ENCODE measurements at regions not wholly inside any gene's neighbourhood (a gene's known extent, or its start where the extent isn't known, plus 50 kb on each side); places are given as distances from the start of the nearest gene placed in this dataset.

GRCh38 chr6:119636060-119636459 is 286.5 kb upstream of the MAN1A1 start:
- peaks cover 7% of the 10 kb centered on the region; the same call in 1 of the 2 replicates for H3K9me3 Mint-ChIP-seq
- no peak overlapping the region for H3K4me3 Mint-ChIP-seq
- POLR2A ChIA-PET = no interaction called here
- H3K36me3 Mint-ChIP-seq = no peaks in the 10 kb centered on the region
- H3K27ac Mint-ChIP-seq = no peak overlapping the region
- TF ChIP-seq ZNF532 (CRISPR knock-in tag; IDR thresholded peaks at IDR 0.05; ENCODE audit: borderline replicate concordance) (no peak), SMAD3 (CRISPR knock-in tag; IDR thresholded peaks at IDR 0.05; ENCODE audit: borderline replicate concordance) (no peak), ZNF671 (CRISPR knock-in tag; IDR thresholded peaks at IDR 0.05) (no peak), TP53 (CRISPR knock-in tag; IDR thresholded peaks at IDR 0.05) (no peak), CDX4 (CRISPR knock-in tag; IDR thresholded peaks at IDR 0.05; ENCODE audit: borderline replicate concordance) (no peak), CREB1 (CRISPR knock-in tag; IDR thresholded peaks at IDR 0.05) (no peak), SP1 (CRISPR knock-in tag; conservative IDR thresholded peaks at IDR 0.05) (no peak), SMAD4 (CRISPR knock-in tag; IDR thresholded peaks at IDR 0.05) (no peak), NR1H2 (CRISPR knock-in tag; IDR thresholded peaks at IDR 0.05) (no peak), ATF1 (CRISPR knock-in tag; IDR thresholded peaks at IDR 0.05) (no peak), FOXK1 (CRISPR knock-in tag; IDR thresholded peaks at IDR 0.05) (no peak)
- TF ChIP-seq, protein P1, sequence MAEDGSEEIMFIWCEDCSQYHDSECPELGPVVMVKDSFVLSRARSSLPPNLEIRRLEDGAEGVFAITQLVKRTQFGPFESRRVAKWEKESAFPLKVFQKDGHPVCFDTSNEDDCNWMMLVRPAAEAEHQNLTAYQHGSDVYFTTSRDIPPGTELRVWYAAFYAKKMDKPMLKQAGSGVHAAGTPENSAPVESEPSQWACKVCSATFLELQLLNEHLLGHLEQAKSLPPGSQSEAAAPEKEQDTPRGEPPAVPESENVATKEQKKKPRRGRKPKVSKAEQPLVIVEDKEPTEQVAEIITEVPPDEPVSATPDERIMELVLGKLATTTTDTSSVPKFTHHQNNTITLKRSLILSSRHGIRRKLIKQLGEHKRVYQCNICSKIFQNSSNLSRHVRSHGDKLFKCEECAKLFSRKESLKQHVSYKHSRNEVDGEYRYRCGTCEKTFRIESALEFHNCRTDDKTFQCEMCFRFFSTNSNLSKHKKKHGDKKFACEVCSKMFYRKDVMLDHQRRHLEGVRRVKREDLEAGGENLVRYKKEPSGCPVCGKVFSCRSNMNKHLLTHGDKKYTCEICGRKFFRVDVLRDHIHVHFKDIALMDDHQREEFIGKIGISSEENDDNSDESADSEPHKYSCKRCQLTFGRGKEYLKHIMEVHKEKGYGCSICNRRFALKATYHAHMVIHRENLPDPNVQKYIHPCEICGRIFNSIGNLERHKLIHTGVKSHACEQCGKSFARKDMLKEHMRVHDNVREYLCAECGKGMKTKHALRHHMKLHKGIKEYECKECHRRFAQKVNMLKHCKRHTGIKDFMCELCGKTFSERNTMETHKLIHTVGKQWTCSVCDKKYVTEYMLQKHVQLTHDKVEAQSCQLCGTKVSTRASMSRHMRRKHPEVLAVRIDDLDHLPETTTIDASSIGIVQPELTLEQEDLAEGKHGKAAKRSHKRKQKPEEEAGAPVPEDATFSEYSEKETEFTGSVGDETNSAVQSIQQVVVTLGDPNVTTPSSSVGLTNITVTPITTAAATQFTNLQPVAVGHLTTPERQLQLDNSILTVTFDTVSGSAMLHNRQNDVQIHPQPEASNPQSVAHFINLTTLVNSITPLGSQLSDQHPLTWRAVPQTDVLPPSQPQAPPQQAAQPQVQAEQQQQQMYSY (CRISPR knock-in tag; IDR thresholded peaks at IDR 0.05) = no peak
- TF ChIP-seq, protein P2, sequence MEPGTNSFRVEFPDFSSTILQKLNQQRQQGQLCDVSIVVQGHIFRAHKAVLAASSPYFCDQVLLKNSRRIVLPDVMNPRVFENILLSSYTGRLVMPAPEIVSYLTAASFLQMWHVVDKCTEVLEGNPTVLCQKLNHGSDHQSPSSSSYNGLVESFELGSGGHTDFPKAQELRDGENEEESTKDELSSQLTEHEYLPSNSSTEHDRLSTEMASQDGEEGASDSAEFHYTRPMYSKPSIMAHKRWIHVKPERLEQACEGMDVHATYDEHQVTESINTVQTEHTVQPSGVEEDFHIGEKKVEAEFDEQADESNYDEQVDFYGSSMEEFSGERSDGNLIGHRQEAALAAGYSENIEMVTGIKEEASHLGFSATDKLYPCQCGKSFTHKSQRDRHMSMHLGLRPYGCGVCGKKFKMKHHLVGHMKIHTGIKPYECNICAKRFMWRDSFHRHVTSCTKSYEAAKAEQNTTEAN (CRISPR knock-in tag; IDR thresholded peaks at IDR 0.05) = no peak
- DNase-seq (ENCODE audit: low spot score) (no peak), ATAC-seq (no peak)
- H3K27me3 Mint-ChIP-seq (ENCODE audit: low read depth) = no peaks in the 10 kb centered on the region
- CTCF ChIA-PET = no interaction called here
- H3K4me1 Mint-ChIP-seq = peaks cover 7% of the 10 kb centered on the region

- Mint-ChIP-seq H3K4me1 (peaks cover 7% of the 10 kb centered on the region), H3K27ac (no peak overlapping the region), H3K36me3 (no peaks in the 10 kb centered on the region), H3K4me3 (no peak overlapping the region), H3K27me3 (ENCODE audit: low read depth) (no peaks in the 10 kb centered on the region), H3K9me3 (peaks cover 11% of the 10 kb centered on the region; the same call in 1 of the 2 replicates)
- POLR2A ChIA-PET = no interaction called here
- CTCF ChIA-PET = no interaction called here
- DNase-seq (ENCODE audit: low spot score) (no peak), ATAC-seq (no peak)
- TF ChIP-seq ZNF532 (CRISPR knock-in tag; IDR thresholded peaks at IDR 0.05; ENCODE audit: borderline replicate concordance) = no peak
- no peak for TF ChIP-seq GRHL2 (CRISPR knock-in tag; IDR thresholded peaks at IDR 0.05; ENCODE audit: insufficient replicate concordance, severe bottlenecking)
- TF ChIP-seq, protein P3, sequence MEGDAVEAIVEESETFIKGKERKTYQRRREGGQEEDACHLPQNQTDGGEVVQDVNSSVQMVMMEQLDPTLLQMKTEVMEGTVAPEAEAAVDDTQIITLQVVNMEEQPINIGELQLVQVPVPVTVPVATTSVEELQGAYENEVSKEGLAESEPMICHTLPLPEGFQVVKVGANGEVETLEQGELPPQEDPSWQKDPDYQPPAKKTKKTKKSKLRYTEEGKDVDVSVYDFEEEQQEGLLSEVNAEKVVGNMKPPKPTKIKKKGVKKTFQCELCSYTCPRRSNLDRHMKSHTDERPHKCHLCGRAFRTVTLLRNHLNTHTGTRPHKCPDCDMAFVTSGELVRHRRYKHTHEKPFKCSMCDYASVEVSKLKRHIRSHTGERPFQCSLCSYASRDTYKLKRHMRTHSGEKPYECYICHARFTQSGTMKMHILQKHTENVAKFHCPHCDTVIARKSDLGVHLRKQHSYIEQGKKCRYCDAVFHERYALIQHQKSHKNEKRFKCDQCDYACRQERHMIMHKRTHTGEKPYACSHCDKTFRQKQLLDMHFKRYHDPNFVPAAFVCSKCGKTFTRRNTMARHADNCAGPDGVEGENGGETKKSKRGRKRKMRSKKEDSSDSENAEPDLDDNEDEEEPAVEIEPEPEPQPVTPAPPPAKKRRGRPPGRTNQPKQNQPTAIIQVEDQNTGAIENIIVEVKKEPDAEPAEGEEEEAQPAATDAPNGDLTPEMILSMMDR (IDR thresholded peaks at IDR 0.05) = no peak
- no peak for TF ChIP-seq OVOL2 (CRISPR knock-in tag; IDR thresholded peaks at IDR 0.05; ENCODE audit: borderline replicate concordance)
These were observed 283.9 kb upstream of the MAN1A1 start for GRCh38 chr6:119633461-119633860.
